ENCODE measurements at regions not wholly inside any gene's neighbourhood (a gene's known extent, or its start where the extent isn't known, plus 50 kb on each side); places are given as distances from the start of the nearest gene placed in this dataset.

DNA sequence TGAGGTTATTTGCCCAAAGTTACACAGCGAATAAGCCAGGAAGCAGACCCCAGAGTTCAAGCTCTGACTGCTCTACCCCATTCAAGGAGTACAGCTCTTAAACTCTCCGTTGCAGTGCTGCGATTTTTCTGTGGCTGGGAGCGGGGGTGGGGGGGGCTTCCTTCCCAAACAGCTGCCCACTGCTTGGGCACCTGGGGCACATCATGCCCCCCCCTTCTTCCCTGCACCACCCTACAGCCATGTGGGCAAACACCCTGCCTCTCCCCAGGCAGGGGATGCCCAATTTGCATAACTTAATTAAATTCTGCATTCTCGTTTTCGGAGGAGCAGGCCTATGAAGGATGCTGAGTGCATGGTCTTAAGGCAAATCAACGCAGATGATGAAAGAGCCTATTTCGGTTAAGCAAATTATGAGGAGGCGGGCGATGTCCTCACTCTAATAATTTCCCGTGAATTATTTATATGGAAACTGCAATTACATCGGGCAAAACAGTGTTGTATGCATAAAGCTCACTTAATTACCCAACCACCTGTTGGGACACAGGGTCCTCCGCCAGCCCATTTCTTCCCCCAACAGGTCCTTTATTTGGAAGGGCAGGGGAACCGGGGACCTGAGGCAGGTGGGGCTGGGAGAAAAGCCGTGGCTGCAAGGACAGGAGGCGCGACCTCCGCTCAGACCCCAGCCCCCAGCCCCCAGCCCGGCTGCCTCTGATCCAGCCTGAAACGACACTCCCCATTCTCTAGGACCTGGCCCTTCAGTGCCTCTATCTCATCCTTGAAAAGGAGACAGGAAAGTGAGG is 610.5 kb downstream of the BUD13 start:
- TF ChIP-seq, protein P1, sequence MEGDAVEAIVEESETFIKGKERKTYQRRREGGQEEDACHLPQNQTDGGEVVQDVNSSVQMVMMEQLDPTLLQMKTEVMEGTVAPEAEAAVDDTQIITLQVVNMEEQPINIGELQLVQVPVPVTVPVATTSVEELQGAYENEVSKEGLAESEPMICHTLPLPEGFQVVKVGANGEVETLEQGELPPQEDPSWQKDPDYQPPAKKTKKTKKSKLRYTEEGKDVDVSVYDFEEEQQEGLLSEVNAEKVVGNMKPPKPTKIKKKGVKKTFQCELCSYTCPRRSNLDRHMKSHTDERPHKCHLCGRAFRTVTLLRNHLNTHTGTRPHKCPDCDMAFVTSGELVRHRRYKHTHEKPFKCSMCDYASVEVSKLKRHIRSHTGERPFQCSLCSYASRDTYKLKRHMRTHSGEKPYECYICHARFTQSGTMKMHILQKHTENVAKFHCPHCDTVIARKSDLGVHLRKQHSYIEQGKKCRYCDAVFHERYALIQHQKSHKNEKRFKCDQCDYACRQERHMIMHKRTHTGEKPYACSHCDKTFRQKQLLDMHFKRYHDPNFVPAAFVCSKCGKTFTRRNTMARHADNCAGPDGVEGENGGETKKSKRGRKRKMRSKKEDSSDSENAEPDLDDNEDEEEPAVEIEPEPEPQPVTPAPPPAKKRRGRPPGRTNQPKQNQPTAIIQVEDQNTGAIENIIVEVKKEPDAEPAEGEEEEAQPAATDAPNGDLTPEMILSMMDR (conservative IDR thresholded peaks at IDR 0.05 in 1 of 2, IDR thresholded peaks at IDR 0.05 in 1 of 2; ENCODE audit: low read depth in 1 of 2, low read length in 2 of 2) = no peak
- TF ChIP-seq EZH2 (IDR thresholded peaks at IDR 0.05; ENCODE audit: low read length, missing control alignments) = no peak
- no peak for DNase-seq (ENCODE audit: low read depth in 2 of 2)
- H3K36me3 ChIP-seq (ENCODE audit: control insufficient read depth, insufficient read depth, low read length) = no peaks in the 10 kb centered on the region
- no peaks in the 10 kb centered on the region for H3K4me1 ChIP-seq (ENCODE audit: control insufficient read depth, extremely low read depth, insufficient read depth, low read length)
- no peak overlapping the region for H3K27ac ChIP-seq (ENCODE audit: insufficient read depth, low read length)
- H3K4me2 ChIP-seq (ENCODE audit: extremely low read depth, insufficient read depth, low read length) = no peak overlapping the region
- no peak overlapping the region for H2AFZ ChIP-seq (ENCODE audit: low read length)
- no peak overlapping the region for H3K9ac ChIP-seq (ENCODE audit: insufficient read depth, low read length)
- H3K9me3 ChIP-seq (ENCODE audit: control insufficient read depth, insufficient read depth, low read depth, low read length) = no peaks in the 10 kb centered on the region
- no peaks in the 10 kb centered on the region for H3K79me2 ChIP-seq (ENCODE audit: control insufficient read depth, insufficient read depth, low read length)
- H3K4me3 ChIP-seq (replicated peaks in 1 of 4; ENCODE audit: control extremely low read depth in 1 of 4, insufficient read depth in 1 of 4, low read depth in 3 of 4, low read length in 4 of 4) = no peak overlapping the region
- no peaks in the 10 kb centered on the region for H4K20me1 ChIP-seq (ENCODE audit: control insufficient read depth, extremely low read depth, insufficient read depth, low read length)
- no peaks in the 10 kb centered on the region for H3K27me3 ChIP-seq (ENCODE audit: control insufficient read depth, insufficient read depth, low read length)

DNA sequence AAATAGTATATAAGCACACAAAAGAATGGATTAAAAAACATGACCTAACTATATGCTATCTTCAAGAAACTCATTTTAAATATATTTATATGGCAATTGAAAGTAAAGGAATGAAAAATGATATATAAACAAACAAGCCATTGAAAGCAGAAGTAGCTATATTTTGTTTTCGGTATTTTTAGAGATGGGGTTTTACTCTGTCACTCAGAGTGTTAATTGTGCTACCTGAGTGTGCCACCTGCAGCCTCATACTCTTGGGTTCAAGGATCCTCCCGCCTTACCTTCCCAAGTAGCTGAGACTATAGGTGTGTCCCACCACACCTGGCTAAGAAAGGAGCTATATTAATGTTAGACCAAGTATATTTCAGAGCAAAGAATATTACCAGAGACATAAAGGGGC is 624.1 kb downstream of the BUD13 start:
- Histone ChIP-seq H3K4me2 (ENCODE audit: extremely low read depth, insufficient read depth, low read length) (no peak overlapping the region), H4K20me1 (ENCODE audit: control insufficient read depth, extremely low read depth, insufficient read depth, low read length) (no peaks in the 10 kb centered on the region), H3K9me3 (ENCODE audit: control insufficient read depth, insufficient read depth, low read depth, low read length) (no peaks in the 10 kb centered on the region), H3K4me3 (replicated peaks in 1 of 4; ENCODE audit: control extremely low read depth in 1 of 4, insufficient read depth in 1 of 4, low read depth in 3 of 4, low read length in 4 of 4) (no peak overlapping the region), H3K79me2 (ENCODE audit: control insufficient read depth, insufficient read depth, low read length) (no peaks in the 10 kb centered on the region), H3K36me3 (ENCODE audit: control insufficient read depth, insufficient read depth, low read length) (no peaks in the 10 kb centered on the region), H3K4me1 (ENCODE audit: control insufficient read depth, extremely low read depth, insufficient read depth, low read length) (no peaks in the 10 kb centered on the region), H3K27me3 (ENCODE audit: control insufficient read depth, insufficient read depth, low read length) (no peaks in the 10 kb centered on the region), H3K27ac (ENCODE audit: insufficient read depth, low read length) (no peak overlapping the region), H3K9ac (ENCODE audit: insufficient read depth, low read length) (no peak overlapping the region), H2AFZ (ENCODE audit: low read length) (no peak overlapping the region)
- no peak for DNase-seq (ENCODE audit: low read depth in 2 of 2)
- TF ChIP-seq EZH2 (IDR thresholded peaks at IDR 0.05; ENCODE audit: low read length, missing control alignments) = no peak
- TF ChIP-seq, protein P1 (conservative IDR thresholded peaks at IDR 0.05 in 1 of 2, IDR thresholded peaks at IDR 0.05 in 1 of 2; ENCODE audit: low read depth in 1 of 2, low read length in 2 of 2) = no peak

DNA sequence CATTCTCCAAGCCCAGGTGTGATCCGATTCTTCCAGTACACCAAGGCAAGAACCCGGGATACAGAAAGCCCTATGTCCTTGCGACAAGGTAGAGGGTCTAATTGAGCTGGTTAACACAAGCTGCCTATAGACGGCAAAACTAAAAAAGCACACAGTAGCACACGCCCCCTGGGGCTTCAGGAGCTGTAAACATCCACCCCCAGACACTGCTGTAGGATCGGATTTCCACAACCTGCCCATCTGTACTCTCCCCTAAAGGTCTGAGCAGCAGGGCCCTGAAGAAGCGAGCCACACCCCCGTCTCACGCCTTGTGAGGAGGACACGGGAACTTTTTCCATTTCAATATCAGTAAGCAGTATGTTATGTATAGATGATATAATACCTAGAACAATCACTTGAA is 624.7 kb downstream of the BUD13 start:
- H3K27me3 ChIP-seq (ENCODE audit: control insufficient read depth, insufficient read depth, low read length) = no peaks in the 10 kb centered on the region
- no peak for DNase-seq (ENCODE audit: low read depth in 2 of 2)
- H3K27ac ChIP-seq (ENCODE audit: insufficient read depth, low read length) = no peak overlapping the region
- no peak overlapping the region for H3K9ac ChIP-seq (ENCODE audit: insufficient read depth, low read length)
- TF ChIP-seq, protein P1 (conservative IDR thresholded peaks at IDR 0.05 in 1 of 2, IDR thresholded peaks at IDR 0.05 in 1 of 2; ENCODE audit: low read depth in 1 of 2, low read length in 2 of 2) = no peak
- TF ChIP-seq EZH2 (IDR thresholded peaks at IDR 0.05; ENCODE audit: low read length, missing control alignments) = no peak
- no peaks in the 10 kb centered on the region for H4K20me1 ChIP-seq (ENCODE audit: control insufficient read depth, extremely low read depth, insufficient read depth, low read length)
- H3K9me3 ChIP-seq (ENCODE audit: control insufficient read depth, insufficient read depth, low read depth, low read length) = no peaks in the 10 kb centered on the region
- H2AFZ ChIP-seq (ENCODE audit: low read length) = no peak overlapping the region
- H3K79me2 ChIP-seq (ENCODE audit: control insufficient read depth, insufficient read depth, low read length) = no peaks in the 10 kb centered on the region
- H3K4me2 ChIP-seq (ENCODE audit: extremely low read depth, insufficient read depth, low read length) = no peak overlapping the region
- H3K4me3 ChIP-seq (replicated peaks in 1 of 4; ENCODE audit: control extremely low read depth in 1 of 4, insufficient read depth in 1 of 4, low read depth in 3 of 4, low read length in 4 of 4) = no peak overlapping the region
- H3K4me1 ChIP-seq (ENCODE audit: control insufficient read depth, extremely low read depth, insufficient read depth, low read length) = no peaks in the 10 kb centered on the region
- H3K36me3 ChIP-seq (ENCODE audit: control insufficient read depth, insufficient read depth, low read length) = no peaks in the 10 kb centered on the region
